ENCODE measurements at regions not wholly inside any gene's neighbourhood (a gene's known extent, or its start where the extent isn't known, plus 50 kb on each side); places are given as distances from the start of the nearest gene placed in this dataset.

DNA sequence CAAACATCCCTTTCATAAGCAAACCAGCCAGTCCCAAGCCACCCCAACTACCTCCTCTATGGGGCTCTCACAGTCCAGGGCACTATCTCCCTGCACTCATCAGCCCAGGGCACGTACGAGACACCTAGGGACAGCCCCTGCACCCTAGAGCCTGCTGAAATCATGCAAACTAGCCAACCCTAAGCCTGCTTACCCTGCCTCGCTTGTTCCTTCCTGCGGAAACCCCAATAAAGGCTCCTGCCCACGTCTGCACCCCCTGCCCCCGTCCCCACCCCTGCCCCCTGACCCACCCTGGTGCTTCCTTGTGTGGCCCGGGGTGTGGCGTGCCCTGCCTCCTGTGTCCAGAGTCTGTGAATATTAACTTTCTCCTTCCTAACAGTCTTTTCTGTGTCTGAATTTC lies 135.9 kb downstream of the GADD45G start:
- TF ChIP-seq EZH2 (optimal IDR thresholded peaks at IDR 0.05; ENCODE audit: low read depth, low read length) (no peak), EZH2phosphoT487 (IDR thresholded peaks at IDR 0.05; ENCODE audit: low read length) (no peak)
- TF ChIP-seq, protein P1, sequence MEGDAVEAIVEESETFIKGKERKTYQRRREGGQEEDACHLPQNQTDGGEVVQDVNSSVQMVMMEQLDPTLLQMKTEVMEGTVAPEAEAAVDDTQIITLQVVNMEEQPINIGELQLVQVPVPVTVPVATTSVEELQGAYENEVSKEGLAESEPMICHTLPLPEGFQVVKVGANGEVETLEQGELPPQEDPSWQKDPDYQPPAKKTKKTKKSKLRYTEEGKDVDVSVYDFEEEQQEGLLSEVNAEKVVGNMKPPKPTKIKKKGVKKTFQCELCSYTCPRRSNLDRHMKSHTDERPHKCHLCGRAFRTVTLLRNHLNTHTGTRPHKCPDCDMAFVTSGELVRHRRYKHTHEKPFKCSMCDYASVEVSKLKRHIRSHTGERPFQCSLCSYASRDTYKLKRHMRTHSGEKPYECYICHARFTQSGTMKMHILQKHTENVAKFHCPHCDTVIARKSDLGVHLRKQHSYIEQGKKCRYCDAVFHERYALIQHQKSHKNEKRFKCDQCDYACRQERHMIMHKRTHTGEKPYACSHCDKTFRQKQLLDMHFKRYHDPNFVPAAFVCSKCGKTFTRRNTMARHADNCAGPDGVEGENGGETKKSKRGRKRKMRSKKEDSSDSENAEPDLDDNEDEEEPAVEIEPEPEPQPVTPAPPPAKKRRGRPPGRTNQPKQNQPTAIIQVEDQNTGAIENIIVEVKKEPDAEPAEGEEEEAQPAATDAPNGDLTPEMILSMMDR (IDR thresholded peaks at IDR 0.05; ENCODE audit: low read length) = no peak
